GM19468 (cell line): ENCODE measurements at regions not wholly inside any gene's neighbourhood (a gene's known extent, or its start where the extent isn't known, plus 50 kb on each side); places are given as distances from the start of the nearest gene placed in this dataset.
"Not testable (repeated sequence)": the region's sequence is repeated elsewhere in the genome, so short reads cannot be mapped to it uniquely, and the experiment has no call there.

Experiments used
- ATAC-seq: cut with Tn5 transposase; IDR thresholded peaks from one replicate; pipeline ENCODE4 v1.9.1; 2021; ENCODE audit warnings: mild to moderate bottlenecking, moderate library complexity, moderate number of reproducible peaks; ENCODE audit not compliant: unreplicated experiment; ENCODE audit errors: extremely low read depth

DNA sequence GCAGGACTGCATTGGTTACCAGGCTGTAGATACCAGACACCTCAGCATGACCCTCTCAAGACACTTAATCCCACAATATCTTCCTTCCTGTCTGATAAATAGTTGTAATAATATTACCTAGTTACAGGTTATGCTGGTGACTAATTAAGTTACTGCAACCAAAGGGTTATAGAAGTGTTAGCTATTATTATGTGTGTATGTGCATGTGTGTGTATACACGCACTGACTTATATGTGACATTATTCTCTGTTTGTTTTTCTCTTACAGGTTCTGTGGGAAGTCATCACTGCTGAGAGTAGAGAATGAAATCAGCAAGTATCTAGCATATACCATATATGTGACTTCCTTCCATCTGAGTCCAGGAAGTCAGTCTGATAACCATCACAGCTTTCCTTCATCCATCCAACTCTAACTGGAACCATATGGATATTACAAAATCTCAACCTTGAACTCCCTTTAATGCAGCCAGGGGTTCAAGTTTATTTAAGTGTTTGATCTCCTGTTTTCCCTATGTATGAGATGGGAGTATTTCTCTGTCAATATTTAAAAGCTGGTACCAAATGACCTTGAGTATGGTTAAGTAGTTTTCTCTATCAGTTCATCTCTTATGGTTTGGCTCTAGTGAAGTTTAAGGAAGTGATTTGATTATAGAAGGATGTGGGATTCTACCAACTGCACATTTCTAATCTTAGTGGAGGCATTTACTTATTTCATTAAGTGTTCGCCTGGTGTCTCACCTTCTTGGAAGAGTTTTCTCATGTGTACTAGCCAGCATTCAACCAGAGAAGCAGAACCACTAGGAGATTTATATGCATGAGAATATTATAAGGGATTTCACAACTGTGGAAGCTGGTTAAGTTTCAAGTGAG is 313.2 kb downstream of the HIVEP2 start:
- no peak for ATAC-seq

DNA sequence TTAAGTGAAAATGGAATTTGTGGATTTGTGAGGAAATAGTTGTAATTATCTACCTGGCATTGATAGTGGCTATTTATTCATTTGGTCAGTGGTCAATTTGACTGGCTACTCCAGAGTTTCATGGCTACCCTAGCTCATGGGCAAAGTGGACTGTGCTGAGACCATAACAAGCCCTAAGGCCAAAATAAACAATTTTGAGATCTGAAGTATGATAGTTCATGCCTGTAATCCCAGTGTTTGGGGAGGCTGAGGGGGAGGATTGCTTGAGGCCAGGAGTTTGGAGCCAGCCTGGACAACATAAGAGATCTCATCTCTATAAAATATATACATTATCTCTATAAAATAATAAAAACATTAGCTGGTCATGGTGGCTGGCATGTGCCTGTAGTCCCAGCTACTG is 311.7 kb downstream of the HIVEP2 start:
- ATAC-seq: no peak

DNA sequence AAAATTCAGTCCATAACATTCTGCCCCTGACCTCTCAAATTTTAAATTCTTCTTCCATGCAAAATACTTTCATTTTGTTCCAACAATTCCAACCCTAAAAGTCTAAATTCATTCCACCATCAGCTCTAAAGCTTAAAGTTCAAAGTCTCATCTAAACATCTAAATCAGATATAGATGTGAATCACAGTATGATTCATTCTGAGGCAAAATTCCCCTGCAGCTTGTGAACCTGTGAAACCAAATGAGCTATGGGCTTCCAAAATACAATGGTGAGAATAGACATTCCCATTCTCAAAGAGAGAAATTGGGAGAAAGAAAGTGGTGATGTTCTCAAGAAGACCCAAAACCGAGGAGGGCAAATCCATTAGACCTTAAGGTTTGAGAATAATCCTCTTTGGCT is 309.8 kb downstream of the HIVEP2 start:
- ATAC-seq: no peak

DNA sequence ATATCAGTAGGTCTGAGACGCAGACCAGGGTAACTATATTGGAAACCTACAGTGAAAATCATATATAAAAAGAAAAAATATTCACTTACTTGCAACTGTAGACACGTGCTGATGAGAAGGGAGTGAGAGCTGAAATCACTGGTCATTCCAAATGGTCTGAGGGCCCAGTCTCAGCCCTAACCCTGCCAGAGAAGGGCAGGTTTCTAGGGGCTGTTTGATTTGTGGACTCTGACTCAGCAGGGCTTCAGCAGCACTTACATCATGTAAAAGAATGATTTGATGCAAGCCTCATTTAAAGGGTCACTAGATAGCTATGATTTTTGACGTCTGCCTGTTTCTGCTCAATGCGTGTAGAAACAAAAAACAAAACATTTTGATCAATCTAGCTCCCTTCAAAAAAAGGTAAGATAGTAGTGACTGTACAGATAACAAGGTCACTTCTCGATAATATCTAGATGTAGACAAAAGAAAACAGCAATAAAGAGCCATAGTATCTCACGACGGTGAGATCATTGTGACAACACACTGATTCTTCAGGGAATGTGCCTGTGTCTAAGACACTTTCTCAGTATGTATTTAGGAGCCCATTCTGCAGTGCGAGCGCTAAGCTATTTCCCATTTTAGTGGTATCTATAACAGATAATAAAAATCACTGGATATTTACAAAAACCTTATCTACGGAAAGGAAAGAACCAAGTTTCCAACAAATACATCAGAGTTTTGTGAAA is 307.2 kb downstream of the HIVEP2 start:
- no peak for ATAC-seq

DNA sequence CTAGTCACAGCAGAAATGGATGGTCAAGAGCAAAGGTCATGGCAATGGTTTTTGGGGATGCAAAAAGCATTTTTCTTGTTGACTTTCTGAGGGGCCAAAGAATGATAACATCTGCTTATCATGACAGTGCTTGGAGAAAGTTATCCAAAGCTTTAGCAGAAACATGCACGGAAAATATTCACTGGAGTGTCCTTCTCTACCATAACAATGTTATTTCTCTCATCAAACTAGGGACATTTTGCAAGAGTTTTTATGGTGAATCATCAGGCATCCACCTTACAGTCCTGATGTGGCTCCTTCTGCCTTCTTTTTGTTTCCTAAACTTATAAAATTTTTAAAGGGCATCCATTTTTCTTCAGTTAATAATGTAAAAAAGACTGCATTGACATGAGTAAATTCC is 302.3 kb downstream of the HIVEP2 start:
- ATAC-seq: no peak

DNA sequence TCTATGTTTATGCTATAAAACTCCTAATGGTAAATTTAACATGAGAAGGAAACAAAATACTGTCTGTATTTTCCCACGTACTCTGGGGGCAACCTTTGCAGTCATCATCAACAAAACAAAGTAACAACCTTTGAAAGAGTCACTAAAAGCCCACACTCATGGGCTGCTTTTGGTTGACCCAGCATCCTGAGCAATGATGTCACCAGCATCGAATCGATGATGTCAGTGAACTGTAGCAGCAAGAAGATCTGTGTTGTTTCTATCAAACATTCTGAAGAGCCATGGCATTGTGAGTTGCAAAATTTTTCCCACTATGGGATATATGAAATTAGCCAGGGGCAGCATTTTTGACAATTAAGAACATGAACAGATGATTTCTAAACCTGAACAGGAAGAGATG is 300.1 kb downstream of the HIVEP2 start:
- ATAC-seq: no peak

DNA sequence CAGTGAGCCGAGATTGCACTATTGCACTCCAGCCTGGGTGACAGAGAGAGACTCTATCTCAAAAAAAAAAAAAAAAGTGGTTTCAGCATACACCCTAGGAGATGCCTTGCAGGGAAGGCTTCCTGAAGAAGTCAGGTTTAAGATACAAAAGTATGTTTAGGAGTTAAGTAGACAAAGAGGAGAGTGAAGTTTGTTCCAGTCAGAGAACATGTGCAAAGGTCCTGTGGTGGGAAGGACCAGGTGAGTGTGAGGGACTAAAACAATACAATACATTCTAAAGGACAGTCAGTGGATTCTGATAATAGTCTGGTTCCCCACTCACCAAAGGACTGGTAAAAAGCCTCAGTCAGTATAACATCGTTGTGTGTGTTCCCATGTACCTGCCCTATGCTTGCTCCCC is 299.3 kb downstream of the HIVEP2 start:
- ATAC-seq: no peak

DNA sequence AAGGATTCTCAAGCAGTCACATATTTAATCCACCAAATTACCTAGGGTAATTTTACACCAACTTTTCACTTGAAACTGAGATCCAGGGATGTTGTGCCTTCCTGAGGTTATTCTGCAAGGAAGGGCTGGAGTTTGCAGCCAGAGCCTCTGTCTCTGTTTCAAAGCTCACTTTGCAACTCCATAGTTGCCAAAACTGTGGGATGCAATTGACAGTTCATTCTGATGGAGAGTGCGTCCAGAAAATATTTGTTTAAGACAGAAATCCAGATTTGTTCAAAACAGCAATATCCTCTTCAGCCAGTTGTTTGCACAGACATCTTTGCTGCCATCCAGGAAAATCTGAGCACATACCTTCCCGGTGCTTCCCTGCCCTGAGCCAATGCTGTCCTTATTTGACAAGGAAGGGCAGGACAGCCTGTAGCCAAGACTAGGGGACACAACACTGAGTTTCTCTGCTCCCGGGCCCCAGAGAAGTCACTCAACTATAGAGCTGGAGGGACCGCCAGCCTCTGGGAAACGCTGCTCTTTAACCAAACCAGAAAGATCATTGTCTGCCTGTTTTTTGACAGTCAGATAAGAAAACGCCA is 297.4 kb downstream of the HIVEP2 start:
- no peak for ATAC-seq

DNA sequence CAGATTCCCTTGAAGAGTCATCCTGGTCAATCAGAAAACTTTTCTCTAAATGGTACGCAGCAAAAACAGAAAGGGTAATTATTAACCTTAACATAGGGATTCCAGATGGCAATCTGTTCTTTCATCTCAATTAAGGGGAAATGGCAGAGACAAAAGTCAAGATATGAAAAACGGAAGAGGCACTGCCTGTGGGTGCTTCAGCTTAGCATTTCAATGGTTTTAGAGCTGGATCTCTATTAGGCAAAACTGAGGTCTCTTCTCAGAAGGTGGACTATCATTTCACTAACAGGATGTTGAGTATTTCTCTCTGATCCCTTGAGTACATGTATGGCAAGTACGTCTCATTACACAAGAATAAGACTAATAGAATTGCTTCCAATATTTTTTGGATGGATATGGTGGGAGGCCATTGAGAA is 296.9 kb downstream of the HIVEP2 start:
- no peak for ATAC-seq

DNA sequence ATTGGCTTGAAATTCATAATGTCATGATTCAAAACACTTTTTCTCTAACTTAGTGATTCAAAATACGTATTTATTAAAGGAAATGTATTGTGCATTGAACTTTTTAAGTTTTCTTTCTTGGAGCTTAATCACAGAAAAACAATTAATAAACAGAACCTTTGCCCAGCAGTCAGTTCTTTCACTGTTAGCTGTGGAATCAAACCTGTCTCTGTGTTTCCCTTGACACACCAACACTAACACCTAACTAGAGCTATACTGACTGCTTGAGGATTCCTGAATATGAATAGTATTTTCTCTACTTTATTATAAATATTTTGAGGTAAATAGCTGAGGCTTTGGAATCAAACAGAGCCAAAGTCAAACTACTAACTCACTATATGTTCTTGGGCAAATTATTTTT is 296.4 kb downstream of the HIVEP2 start:
- no peak for ATAC-seq

DNA sequence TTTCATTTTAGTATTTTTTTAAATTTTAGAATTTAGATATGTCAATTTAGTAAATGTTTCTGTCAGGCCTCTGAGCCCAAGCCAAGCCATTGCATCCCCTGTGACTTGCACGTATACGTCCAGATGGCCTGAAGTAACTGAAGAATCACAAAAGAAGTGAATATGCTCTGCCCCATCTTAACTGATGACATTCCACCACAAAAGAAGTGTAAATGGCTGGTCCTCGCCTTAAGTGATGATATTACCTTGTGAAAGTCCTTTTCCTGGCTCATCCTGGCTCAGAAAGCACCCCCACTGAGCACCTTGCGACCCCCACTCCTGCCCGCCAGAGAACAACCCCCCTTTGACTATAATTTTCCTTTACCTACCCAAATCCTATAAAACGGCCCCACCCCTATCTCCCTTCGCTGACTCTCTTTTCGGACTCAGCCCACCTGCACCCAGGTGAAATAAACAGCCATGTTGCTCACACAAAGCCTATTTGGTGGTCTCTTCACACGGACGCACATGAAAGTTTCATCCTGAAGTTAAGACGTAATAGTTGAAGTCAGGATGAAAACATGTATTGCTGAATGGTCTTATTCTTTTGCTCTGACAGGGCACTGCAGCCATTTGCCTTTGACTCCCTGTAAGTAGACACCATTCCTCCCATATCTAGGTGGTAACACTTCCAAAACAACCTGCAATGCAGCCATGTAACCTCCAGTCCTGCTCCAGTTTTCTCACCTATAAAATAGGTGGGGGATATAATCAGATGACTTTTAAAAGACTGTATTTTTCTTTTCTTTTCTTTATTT is 295.3 kb downstream of the HIVEP2 start:
- not testable (repeated sequence) for ATAC-seq

DNA sequence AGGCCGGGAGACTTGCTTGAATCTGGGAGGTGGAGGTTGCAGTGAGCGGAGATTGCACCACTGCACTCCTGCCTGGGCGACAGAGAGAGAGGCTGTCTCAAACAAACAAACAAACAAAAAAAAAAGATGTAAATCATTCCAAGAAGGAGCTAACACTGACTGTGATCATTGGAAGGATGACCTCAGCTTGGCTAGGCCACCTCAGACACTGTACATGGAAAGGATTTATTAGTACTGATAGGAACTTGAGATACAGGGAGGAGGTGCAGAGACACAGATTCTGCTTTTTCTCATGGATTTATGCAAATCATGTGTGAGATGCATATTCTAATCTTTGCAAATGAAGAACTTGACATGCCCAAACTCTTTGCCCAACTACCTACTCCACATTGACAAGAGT is 293.6 kb downstream of the HIVEP2 start:
- no peak for ATAC-seq

DNA sequence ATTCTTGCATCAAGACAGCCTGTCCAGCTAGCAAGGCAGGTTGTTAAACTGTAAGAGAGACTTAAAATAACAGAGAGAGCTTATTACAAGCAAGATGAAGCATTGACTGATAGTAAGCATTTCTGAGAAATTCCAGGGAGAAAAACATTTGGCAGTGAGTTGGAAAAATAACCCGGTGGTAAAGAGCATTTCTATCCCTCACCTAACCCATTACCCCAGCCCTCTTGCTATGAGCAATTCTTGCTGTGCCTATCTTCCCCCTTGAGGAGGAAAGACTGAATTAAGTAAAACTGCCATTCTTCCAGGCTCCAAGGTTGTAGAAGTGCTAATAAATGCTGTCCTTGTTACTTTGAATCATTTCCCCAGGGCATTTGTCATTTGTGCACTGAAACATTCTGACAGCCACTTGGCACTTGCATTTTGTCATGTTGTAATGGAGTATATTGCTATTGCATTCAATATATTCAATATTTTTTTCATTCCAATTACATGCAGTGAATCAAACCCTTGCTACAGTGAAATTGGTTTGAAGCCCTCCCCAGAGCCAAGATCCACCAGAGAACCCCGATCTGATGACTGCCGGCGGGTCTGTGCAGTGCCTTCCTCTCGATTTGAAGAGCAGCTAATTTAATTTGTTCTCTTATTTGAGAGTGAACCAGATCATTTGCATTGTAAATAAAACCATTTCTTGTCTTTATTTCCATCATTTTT is 291.1 kb downstream of the HIVEP2 start:
- no peak for ATAC-seq

DNA sequence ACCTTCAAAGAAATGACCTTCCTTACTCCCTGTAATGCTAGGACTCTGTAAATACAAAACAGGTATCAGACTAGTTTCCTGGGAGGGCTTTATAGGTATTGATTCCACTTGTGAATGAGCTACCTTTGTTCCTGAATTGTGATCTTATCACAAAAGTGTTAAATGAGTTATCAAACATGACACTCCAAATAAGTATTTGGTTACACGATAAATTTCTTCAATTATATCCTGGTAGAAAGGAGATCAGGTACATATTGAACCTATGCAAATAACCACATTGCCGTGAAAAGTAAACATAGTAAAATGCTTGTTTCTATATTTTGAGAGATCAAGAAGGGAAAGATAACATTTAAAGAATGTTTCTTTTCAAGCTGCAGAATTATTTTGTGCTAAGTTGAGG is 285.3 kb downstream of the HIVEP2 start:
- no peak for ATAC-seq

DNA sequence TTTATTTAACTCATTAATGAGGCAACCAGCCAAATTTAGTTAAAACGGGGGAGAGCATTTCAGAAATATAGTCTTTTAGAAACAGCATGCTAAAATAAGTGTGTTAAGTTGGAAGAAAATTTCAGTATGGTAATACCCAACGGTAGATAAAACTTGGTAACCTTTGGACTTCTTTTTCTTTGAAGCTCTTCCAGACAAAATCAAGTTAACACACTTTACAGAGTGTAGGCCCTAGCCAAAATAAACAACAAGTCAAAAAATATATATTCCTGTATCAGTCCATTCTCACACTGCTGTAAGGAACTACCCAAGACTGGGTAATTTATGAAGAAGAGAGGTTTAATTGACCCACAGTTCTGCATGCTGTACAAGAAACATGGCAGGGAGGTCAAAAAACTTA is 279.6 kb downstream of the HIVEP2 start:
- ATAC-seq: no peak

DNA sequence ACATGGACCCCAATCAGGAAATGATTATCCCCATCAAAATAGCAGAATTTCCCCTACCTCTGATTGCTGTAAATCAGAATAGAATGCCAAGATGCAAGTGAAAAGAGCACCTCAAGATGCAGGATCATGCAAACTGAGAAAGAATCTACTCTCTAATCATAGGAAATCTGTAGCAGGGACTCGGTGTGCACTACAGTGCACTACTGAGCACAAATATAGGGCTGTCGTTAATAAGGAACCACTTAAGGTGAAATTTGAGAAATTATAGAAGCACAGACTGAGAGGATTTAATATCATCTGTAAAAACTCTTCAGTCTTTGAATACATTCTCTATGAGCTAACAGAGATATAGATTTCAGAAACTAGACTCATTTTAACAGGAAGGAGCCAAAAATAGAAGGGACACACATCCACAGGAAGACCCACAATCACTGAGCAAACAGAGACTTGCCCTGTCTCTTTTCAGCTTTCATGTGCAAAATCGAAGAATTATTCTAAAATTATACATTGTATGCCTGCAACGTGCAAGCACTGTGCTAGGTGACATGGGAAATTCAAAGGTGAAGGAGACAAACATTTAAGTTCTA is 278.3 kb downstream of the HIVEP2 start:
- no peak for ATAC-seq

DNA sequence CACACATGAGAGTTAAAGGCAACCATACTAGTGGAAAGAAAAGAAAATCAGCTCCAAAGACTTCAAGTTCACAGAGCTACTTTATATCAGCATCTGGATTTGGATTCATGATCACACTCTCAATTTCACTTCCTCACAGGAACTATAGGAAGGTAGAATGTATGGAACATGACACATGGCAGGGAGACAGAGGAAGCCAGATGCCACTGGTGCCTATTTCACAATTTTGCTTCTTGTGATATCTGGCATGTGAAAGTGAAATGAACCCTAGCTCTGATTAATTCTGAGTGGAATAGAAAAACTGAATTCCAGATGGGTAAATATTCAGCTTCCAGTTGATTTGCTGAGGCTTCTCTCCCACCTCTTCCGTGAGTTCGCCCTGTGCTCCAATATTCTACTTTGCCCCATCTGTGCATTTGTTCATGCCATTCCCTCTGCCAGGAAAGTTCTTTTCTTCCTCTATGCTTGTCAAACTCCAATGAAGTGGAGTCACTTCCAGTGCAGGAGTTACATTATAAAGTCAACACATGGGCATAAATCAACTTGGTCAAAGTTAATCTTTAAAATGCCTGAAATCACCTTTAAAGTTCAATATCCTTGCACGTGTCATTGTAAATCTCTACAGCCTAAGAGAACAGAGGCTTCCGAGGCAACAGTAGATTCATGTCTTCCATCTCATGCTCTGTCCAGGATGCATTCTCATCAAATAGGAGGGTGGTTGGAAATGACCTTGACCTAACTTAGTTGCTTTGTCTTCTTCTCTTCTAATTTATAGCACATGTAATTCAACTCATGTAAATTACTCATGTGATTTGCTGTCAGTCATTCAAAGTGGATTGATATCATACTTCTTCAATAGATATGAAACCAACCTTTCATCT is 275.3 kb downstream of the HIVEP2 start:
- no peak for ATAC-seq

DNA sequence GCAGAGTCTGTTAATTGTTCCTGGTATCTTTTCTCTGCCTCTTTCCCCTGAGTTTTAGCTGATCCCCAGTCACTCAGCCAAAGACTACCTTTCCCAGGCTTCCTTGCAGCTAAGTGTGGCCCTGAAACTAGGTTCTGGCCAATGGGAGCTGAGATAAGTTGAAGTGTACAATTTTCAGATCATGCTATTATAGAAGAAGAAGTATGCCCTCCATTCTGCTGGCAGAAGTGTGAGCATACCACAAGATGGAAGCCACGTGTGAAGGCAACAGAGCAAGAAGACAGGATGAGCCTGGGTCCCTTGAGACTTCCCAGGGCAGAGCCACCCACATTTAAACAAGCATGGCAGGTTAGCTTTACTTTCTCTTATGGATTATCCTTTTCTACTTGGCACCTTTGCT is 273.2 kb downstream of the HIVEP2 start:
- no peak for ATAC-seq

DNA sequence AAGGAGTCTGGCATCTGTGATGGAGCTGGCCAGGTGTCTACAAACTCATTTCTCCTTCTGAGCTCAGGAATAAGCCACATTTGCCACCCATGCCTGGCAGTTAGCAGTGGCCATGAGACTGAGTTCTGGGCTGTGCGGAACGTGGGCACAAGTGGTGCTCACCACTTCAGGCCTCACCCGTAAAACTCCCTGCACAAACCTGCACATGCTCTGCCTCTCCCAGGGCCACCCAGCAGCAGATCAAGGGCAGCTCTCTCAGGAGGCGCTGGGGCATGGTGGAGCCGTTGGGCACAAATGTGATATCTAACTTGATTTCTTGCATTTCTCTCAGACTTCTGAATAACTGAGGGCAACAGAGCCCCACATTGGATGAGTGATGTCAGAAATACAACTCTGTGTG is 269.5 kb downstream of the HIVEP2 start:
- ATAC-seq: no peak
